HG02981 (cell line): ENCODE measurements at regions not wholly inside any gene's neighbourhood (a gene's known extent, or its start where the extent isn't known, plus 50 kb on each side); places are given as distances from the start of the nearest gene placed in this dataset.
"Not testable (repeated sequence)": the region's sequence is repeated elsewhere in the genome, so short reads cannot be mapped to it uniquely, and the experiment has no call there.

Experiments
- ATAC-seq: cut with Tn5 transposase; IDR thresholded peaks from one replicate; pipeline ENCODE4 v1.9.1; 2021; ENCODE audit warnings: mild to moderate bottlenecking, moderate library complexity; ENCODE audit not compliant: unreplicated experiment

GRCh38 chr11:21711341-21711740 is 481.5 kb upstream of the ANO5 start:
- no peak for ATAC-seq

- no peak for ATAC-seq
Observed at GRCh38 chr11:21723678-21724077, 469.2 kb upstream of the ANO5 start.

DNA sequence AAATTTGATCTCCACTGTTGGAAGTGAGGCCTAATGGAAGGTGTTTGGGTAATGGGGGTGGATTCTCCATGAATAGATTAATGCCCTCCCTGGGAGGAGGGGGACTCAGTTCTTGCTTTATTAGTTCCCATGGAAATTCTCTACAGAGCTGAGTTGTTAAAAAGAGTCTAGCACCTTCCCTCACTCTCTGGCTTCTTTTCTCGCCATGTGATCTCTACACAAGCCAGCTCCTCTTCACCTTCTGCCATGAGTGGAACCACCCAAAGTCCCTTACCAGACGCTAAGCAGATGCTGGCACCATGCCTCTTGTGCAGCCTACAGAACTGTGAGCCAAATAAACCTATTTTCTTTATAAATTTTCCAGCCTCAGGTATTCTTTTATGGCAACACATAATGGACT is 465.8 kb upstream of the ANO5 start:
- ATAC-seq: no peak

DNA sequence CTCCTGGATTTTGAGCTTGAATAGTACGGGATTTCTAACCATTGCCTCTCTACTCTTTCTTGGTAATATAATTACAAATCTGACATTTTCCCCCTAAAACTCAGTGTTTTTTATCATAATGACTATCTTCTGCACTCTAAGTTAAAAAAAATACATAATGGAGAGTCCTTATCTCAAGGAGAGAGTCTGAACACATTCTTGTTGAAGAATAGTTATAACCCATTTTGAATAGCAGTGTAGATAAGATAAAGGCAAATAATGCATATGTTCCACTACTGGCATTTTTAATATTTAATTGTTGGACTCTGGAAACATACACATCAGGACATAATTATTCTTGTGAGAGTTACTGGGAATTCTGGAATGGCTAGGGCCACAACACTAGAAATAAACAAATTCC is 456.5 kb upstream of the ANO5 start:
- no peak for ATAC-seq

DNA sequence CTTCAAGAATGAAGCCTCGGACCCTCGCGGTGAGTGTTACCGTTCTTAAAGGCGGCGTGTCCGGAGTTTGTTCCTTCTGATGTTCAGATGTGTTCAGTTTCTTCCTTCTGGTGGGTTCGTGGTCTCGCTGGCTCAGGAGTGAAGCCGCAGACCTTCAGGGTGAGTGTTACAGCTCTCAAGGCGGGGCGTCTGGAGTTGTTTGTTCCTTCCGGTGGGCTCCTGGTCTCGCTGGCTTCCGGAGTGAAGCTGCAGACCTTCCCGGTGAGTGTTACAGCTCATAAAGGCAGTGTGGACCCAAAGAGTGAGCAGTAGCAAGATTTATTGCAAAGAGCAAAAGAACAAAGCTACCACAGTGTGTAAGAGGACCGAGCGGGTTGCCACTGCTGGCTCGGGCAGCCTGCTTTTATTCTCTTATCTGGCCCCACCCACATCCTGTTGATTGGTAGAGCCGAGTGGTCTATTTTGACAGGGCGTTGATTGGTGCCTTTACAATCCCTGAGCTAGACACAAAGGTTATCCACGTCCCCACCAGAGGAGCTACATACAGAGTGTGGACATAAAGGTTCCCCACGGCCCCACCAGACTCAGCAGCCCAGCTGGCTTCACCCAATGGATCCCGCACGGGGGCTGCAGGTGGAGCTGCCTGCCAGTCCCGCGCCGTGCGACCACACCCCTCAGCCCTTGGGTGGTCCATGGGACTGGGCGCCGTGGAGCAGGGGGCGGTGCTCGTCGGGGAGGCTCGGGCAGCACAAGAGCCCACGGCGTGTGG is 440.2 kb upstream of the ANO5 start:
- not testable (repeated sequence) for ATAC-seq

GRCh38 chr11:21753244-21753767 is 439.6 kb upstream of the ANO5 start:
- ATAC-seq: not testable (repeated sequence)

DNA sequence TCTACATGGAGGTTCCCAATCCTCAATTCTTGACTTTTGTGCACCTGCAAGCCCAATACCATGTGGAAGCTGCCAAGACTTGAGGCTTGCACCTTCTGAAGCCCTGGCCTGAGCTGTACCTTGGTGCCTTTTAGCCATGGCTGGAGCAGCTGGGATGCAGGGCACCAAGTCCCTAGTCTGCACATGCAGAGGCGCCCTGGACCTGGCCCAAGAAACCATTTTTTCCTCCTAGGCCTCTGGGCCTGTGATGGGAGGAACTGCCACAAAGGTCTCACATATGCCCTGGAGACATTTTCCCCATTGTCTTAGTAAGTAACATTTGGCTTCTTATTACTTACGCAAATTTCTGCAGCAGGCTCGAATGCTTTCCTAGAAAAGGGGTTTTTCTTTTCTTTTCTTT is 431.9 kb upstream of the ANO5 start:
- ATAC-seq: no peak

DNA sequence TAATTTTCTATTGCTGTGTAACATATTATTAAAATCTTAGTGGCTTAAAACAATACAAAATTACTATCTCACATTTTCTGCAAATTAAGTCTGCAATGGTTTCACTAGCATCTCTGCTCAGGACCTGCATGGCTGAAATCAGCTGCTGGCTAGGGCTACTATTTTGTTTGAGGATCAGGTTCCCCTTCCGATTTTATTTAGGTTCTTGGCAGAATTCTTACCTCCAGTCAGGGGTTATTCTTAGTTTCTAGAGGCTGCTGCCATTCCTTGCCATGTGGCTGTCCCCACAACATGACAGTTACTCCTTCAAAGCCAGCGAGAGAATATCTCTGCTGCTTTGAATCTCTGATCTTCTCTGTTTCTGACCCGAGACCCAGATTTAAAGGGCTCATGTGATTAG is 424.5 kb upstream of the ANO5 start:
- no peak for ATAC-seq

DNA sequence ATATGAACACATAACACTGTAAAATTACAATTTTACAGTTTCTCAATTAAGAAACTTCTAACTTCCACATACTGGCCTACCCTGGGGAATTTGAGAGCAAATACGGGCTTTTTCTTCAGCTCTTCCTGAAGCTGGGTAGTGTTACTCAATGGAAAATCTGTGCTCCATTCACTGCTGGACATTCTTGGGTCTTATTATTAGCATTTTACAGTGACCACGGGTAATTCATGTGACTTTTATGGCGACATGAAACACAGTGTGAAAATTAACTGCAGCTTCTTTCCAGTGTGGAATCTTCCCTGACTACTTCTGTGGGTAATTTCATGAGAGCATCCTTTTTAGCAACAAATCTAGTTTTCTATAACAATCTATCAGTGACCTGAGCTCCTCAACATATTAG is 423.7 kb upstream of the ANO5 start:
- ATAC-seq: no peak

DNA sequence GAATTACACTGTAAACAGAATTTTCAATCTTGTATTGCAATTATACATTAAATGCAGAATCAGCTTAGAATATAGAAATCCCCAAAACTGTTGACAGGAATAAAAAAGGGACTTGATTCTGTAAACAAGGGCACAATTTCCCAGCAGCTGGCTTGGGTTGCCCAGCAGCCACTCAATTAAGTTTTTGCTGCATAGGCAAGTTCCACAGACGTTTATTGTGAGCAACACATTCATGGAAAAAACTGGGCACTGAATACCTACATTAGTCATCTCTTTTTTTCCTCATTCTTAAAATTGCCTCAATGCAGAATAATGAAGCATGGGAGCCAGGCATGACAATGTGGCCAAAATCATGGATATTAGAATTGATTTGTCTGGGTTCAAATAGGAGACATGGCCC is 421.8 kb upstream of the ANO5 start:
- no peak for ATAC-seq

GRCh38 chr11:21774212-21774611 is 418.7 kb upstream of the ANO5 start:
- ATAC-seq: no peak

DNA sequence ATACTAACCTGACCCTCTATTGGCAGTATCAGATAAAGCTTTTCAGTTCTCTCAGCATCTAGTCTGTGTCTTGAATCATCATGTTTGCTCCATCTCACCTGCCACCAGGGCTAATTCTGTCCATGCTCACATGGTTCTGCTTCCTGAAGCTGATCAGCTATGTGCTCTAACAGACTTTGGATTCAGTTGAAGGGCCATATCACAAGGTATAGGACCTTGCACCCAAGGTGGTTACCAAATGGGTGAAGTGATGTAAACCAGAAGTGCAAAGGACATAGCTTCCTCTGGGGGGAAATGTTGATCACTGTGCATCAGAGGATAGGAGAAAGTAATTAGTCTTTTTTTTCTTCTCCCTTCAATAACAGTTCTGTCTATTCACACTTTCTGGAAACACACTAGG is 417.0 kb upstream of the ANO5 start:
- ATAC-seq: no peak

DNA sequence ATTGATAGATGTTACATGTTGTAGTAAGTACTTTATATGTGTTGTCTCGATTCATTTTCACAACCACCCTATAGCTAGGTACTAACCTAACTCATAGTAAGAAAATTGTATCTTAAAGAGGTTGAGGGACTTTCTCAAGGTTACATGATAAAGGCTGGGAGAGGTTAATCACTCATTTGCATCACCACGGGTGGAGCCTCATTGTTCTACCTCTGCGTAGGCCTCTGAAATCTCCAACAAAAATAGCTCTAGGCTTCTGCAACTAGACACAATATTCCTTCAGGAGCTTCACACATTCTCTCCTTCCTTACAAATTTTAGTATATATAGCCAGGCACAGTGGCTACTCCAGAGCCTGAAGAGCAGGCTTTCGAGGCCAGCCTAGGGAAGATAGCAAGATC is 408.9 kb upstream of the ANO5 start:
- no peak for ATAC-seq

GRCh38 chr11:21785351-21785750 is 407.5 kb upstream of the ANO5 start:
- ATAC-seq: no peak

DNA sequence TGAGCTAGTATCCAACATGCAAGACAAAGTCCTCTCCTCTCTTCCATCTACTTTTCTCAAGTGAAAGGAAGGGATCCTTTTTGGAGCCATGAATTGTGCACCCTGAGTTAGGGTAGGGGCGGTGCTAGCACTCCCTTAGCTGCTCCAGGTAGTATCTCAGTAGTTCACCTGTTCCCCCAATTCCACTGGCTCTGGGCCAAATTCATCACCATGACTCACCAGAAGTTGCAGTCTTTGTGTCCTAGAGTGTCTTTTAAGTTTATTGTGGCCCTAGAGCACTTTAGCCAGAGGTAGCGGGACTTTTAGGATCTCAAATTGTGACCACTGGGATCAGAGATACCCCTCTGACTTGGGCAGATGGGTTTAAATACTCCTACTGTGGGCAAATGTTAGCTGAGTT is 398.6 kb upstream of the ANO5 start:
- ATAC-seq: no peak

GRCh38 chr11:21798216-21798615 is 394.7 kb upstream of the ANO5 start:
- ATAC-seq: no peak

- ATAC-seq: not testable (repeated sequence)
Observed at GRCh38 chr11:21804523-21804922, 388.4 kb upstream of the ANO5 start.

GRCh38 chr11:21806508-21806907 is 386.4 kb upstream of the ANO5 start:
- no peak for ATAC-seq

GRCh38 chr11:21806947-21807346 is 385.9 kb upstream of the ANO5 start:
- peak; percentile 42 for ATAC-seq

DNA sequence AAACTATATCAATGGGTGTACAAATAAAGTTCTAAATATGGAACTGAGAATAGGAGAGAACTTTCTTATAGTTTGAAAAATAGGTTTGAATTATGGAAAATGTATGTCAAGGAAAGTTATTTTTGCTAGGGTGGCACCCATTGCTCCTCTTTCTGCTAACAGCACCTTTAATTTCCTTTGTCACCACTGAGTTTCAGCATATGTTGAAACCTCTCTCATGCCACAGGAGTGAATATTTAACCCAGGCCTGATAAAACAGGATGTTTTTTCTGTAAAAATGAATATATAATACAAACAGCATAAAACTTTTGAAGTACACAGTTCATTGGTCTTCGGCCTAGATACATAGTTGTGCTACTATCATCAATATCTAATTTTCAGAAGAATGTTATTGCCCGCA is 385.5 kb upstream of the ANO5 start:
- peak; percentile 40 for ATAC-seq

- ATAC-seq: no peak
Observed at GRCh38 chr11:21810650-21811049, 382.2 kb upstream of the ANO5 start.

GRCh38 chr11:21811572-21811971 is 381.3 kb upstream of the ANO5 start:
- no peak for ATAC-seq

GRCh38 chr11:21814169-21814568 is 378.7 kb upstream of the ANO5 start:
- ATAC-seq: no peak
